ENCODE measurements at regions not wholly inside any gene's neighbourhood (a gene's known extent, or its start where the extent isn't known, plus 50 kb on each side); places are given as distances from the start of the nearest gene placed in this dataset.

GRCh38 chr10:130369645-130370381 is 233.6 kb downstream of the GLRX3 start:
- intact Hi-C loops (cut with micrococcal nuclease) = no loop called here
- Mint-ChIP-seq H3K27ac (no peak overlapping the region), H3K9me3 (peaks cover 3% of the 10 kb centered on the region), H3K27me3 (ENCODE audit: low read depth) (no peaks in the 10 kb centered on the region), H3K4me1 (ENCODE audit: low read depth) (no peaks in the 10 kb centered on the region), H3K4me3 (no peak overlapping the region), H3K36me3 (ENCODE audit: low read depth) (no peaks in the 10 kb centered on the region)
- DNase-seq = no peak
- CTCF ChIA-PET = no interaction called here

- Mint-ChIP-seq H3K27me3 (ENCODE audit: low read depth) (no peaks in the 10 kb centered on the region), H3K4me3 (no peak overlapping the region), H3K9me3 (peaks cover 2% of the 10 kb centered on the region), H3K36me3 (ENCODE audit: low read depth) (no peaks in the 10 kb centered on the region), H3K27ac (no peak overlapping the region), H3K4me1 (ENCODE audit: low read depth) (no peaks in the 10 kb centered on the region)
- CTCF ChIA-PET = no interaction called here
- no peak for DNase-seq
- intact Hi-C loops (cut with micrococcal nuclease) = no loop called here
These were observed 234.5 kb downstream of the GLRX3 start for GRCh38 chr10:130370721-130371120.

DNA sequence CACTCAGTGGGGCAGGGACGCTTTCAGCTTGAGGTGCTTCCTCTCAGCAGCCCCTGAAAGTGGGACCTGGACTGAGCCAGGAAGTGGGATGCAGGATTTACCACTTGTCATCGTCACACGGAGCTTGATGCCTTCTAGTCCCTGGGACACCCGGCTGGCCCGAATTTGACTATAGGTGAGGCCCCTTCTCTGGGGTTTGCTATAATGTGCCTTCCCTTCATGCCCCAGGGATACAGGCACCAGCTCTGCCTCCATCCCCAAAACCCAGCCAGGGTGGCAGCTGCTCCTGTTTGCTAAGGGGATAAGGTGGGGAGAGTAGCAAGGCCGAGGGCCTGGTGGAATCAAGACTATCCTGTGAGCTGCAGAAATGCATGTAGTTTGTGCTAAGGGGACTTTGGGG is 235.0 kb downstream of the GLRX3 start:
- H3K27me3 Mint-ChIP-seq (ENCODE audit: low read depth) = no peaks in the 10 kb centered on the region
- no peak overlapping the region for H3K4me3 Mint-ChIP-seq
- CTCF ChIA-PET = no interaction called here
- intact Hi-C loops (cut with micrococcal nuclease) = no loop called here
- H3K4me1 Mint-ChIP-seq (ENCODE audit: low read depth) = no peaks in the 10 kb centered on the region
- H3K9me3 Mint-ChIP-seq = no peaks in the 10 kb centered on the region
- H3K36me3 Mint-ChIP-seq (ENCODE audit: low read depth) = no peaks in the 10 kb centered on the region
- no peak for DNase-seq
- no peak overlapping the region for H3K27ac Mint-ChIP-seq

- intact Hi-C loops (cut with micrococcal nuclease) = no loop called here
- DNase-seq = no peak
- H3K9me3 Mint-ChIP-seq = no peaks in the 10 kb centered on the region
- H3K4me3 Mint-ChIP-seq = no peak overlapping the region
- H3K4me1 Mint-ChIP-seq (ENCODE audit: low read depth) = no peaks in the 10 kb centered on the region
- no peak overlapping the region for H3K27ac Mint-ChIP-seq
- no peaks in the 10 kb centered on the region for H3K36me3 Mint-ChIP-seq (ENCODE audit: low read depth)
- no peaks in the 10 kb centered on the region for H3K27me3 Mint-ChIP-seq (ENCODE audit: low read depth)
- CTCF ChIA-PET = no interaction called here
These were observed 235.5 kb downstream of the GLRX3 start for GRCh38 chr10:130371666-130372065.

DNA sequence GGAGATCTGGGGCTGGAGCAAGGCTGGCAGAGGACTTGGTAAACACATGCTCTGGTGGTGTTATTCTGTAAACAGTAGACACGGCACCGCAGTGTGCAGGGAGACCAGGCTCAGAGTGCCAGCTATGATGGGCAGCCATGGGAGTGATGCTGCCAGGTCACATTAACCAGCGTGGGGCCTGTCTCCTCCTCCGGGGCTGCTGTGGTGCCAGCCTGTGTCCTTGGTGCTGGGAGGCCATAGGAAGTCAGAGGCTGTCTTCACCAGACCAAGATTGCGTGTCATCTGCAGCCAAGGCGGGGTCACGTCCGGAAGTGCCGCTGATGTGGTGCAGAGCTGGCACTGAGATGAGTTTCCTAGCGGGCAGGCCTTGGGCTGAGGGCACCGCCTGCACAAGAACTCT is 236.0 kb downstream of the GLRX3 start:
- CTCF ChIA-PET = no interaction called here
- no peaks in the 10 kb centered on the region for H3K9me3 Mint-ChIP-seq

DNA sequence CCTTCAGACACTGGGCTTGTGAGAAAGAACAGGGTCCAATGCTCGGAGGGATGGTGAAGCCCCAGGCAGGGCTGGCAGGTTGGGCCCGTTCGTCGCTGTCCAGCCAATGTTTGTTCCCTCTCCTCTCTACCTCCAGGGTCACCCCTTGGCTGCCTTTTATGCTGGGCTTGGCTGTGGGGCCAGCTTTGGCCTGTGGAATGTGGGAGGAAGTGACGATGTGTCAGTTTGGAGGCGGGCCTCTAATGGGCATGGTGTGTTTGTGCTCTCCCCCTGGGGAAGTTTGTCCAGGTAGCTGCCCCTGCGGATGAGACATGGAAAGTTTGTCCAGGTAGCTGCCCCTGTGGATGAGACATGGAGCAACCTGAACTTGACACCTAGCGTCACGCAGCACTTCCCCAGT is 236.7 kb downstream of the GLRX3 start:
- Mint-ChIP-seq H3K9me3 (no peaks in the 10 kb centered on the region), H3K27ac (no peak overlapping the region), H3K4me1 (ENCODE audit: low read depth) (no peaks in the 10 kb centered on the region), H3K27me3 (ENCODE audit: low read depth) (no peaks in the 10 kb centered on the region), H3K4me3 (no peak overlapping the region), H3K36me3 (ENCODE audit: low read depth) (no peaks in the 10 kb centered on the region)
- no peak for DNase-seq
- CTCF ChIA-PET = no interaction called here
- intact Hi-C loops (cut with micrococcal nuclease) = no loop called here

More for the DNA sequence above, 236.0 kb downstream of the GLRX3 start:
- no peaks in the 10 kb centered on the region for H3K27me3 Mint-ChIP-seq (ENCODE audit: low read depth)
- DNase-seq = no peak
- no peak overlapping the region for H3K4me3 Mint-ChIP-seq
- H3K4me1 Mint-ChIP-seq (ENCODE audit: low read depth) = no peaks in the 10 kb centered on the region
- no peak overlapping the region for H3K27ac Mint-ChIP-seq
- H3K36me3 Mint-ChIP-seq (ENCODE audit: low read depth) = no peaks in the 10 kb centered on the region
- intact Hi-C loops (cut with micrococcal nuclease) = no loop called here

DNA sequence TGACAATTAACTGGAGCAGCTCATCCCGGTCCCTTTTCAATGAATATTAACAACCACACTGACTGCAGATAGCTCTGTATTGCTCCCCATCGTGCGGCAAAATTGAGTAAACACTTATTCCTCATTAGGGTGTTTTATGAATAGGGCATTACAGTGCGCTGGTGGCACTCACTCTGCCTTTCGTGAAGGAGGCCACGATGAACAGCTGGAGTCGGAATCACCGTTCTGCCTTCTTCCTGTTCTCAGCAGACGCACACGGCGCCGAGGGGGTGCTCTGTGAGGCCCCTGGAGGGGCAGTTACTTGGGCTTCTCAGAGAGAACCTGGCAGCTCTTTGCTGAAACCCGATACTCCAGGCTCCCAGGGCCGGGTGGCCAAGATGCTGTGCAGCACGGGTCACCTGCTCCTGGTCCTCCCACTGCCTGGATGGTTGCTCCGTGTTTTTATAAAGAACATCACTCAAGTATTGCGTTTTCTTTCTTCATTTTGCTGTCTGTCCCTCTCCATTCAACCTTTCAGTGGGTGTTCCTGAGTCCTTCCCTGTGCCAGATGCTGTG is 241.9 kb downstream of the GLRX3 start:
- intact Hi-C loops (cut with micrococcal nuclease) = no loop called here
- CTCF ChIA-PET = no interaction called here
- H3K4me1 Mint-ChIP-seq (ENCODE audit: low read depth) = no peaks in the 10 kb centered on the region

GRCh38 chr10:130378556-130379400 is 242.6 kb downstream of the GLRX3 start:
- Mint-ChIP-seq H3K9me3 (no peaks in the 10 kb centered on the region), H3K4me3 (no peak overlapping the region), H3K4me1 (ENCODE audit: low read depth) (no peaks in the 10 kb centered on the region), H3K27me3 (ENCODE audit: low read depth) (peaks cover 3% of the 10 kb centered on the region), H3K27ac (no peak overlapping the region), H3K36me3 (ENCODE audit: low read depth) (no peaks in the 10 kb centered on the region)
- CTCF ChIA-PET = interaction anchor here (0.6 kb wide), 1 partner anchor 1084 kb away, joined by 3 read pairs; no protein-coding TSS in a partner anchor
- intact Hi-C loops (cut with micrococcal nuclease) = no loop called here
- DNase-seq = no peak

More for the DNA sequence above, 241.9 kb downstream of the GLRX3 start:
- Mint-ChIP-seq H3K36me3 (ENCODE audit: low read depth) (no peaks in the 10 kb centered on the region), H3K27ac (no peak overlapping the region), H3K4me3 (no peak overlapping the region), H3K9me3 (no peaks in the 10 kb centered on the region), H3K27me3 (ENCODE audit: low read depth) (peaks cover 3% of the 10 kb centered on the region)
- no peak for DNase-seq

DNA sequence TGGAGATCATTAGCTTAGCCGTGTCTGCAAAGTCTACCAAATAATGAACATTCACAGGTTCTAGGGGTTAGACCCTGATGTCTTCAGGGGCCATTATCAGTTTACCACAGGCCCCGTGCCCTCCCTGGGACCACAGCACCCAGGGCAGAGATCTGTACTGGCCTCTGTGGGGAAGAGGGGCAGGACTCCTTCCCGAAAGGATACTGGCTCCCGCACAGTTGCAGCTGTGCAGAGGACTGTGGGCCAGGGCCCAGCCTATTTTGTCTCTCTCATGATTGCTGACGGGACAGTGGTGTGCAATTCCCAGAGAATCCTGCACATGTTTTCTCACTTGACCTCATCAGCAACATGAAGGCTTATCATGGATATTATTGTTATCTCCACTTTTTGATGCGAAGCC is 243.9 kb downstream of the GLRX3 start:
- H3K4me1 Mint-ChIP-seq (ENCODE audit: low read depth) = no peaks in the 10 kb centered on the region
- no peak overlapping the region for H3K27ac Mint-ChIP-seq
- peaks cover 3% of the 10 kb centered on the region for H3K27me3 Mint-ChIP-seq (ENCODE audit: low read depth)
- CTCF ChIA-PET = no interaction called here
- H3K9me3 Mint-ChIP-seq = peaks cover 8% of the 10 kb centered on the region
- H3K36me3 Mint-ChIP-seq (ENCODE audit: low read depth) = no peaks in the 10 kb centered on the region
- intact Hi-C loops (cut with micrococcal nuclease) = no loop called here
- DNase-seq = no peak
- no peak overlapping the region for H3K4me3 Mint-ChIP-seq

GRCh38 chr10:130382031-130382430 is 245.8 kb downstream of the GLRX3 start:
- Mint-ChIP-seq H3K4me3 (no peak overlapping the region), H3K27ac (no peak overlapping the region), H3K9me3 (peaks cover 9% of the 10 kb centered on the region)

GRCh38 chr10:130387936-130388580 is 251.9 kb downstream of the GLRX3 start:
- Mint-ChIP-seq H3K9me3 (peaks cover 15% of the 10 kb centered on the region), H3K27ac (no peak overlapping the region), H3K27me3 (ENCODE audit: low read depth) (peaks cover 12% of the 10 kb centered on the region), H3K36me3 (ENCODE audit: low read depth) (peaks cover 2% of the 10 kb centered on the region), H3K4me1 (ENCODE audit: low read depth) (no peaks in the 10 kb centered on the region), H3K4me3 (no peak overlapping the region)
- intact Hi-C loops (cut with micrococcal nuclease) = no loop called here
- DNase-seq = no peak
- CTCF ChIA-PET = no interaction called here

More at GRCh38 chr10:130382031-130382430, 245.8 kb downstream of the GLRX3 start:
- H3K27me3 Mint-ChIP-seq (ENCODE audit: low read depth) = peaks cover 3% of the 10 kb centered on the region
- no peak for DNase-seq
- intact Hi-C loops (cut with micrococcal nuclease) = no loop called here
- no peaks in the 10 kb centered on the region for H3K36me3 Mint-ChIP-seq (ENCODE audit: low read depth)
- no peaks in the 10 kb centered on the region for H3K4me1 Mint-ChIP-seq (ENCODE audit: low read depth)
- CTCF ChIA-PET = no interaction called here

GRCh38 chr10:130388746-130389145 is 252.6 kb downstream of the GLRX3 start:
- intact Hi-C loops (cut with micrococcal nuclease) = no loop called here
- no peaks in the 10 kb centered on the region for H3K4me1 Mint-ChIP-seq (ENCODE audit: low read depth)
- CTCF ChIA-PET = no interaction called here
- no peak for DNase-seq
- no peak overlapping the region for H3K4me3 Mint-ChIP-seq
- H3K36me3 Mint-ChIP-seq (ENCODE audit: low read depth) = peaks cover 2% of the 10 kb centered on the region
- H3K9me3 Mint-ChIP-seq = peaks cover 15% of the 10 kb centered on the region
- H3K27ac Mint-ChIP-seq = no peak overlapping the region
- H3K27me3 Mint-ChIP-seq (ENCODE audit: low read depth) = peaks cover 12% of the 10 kb centered on the region
